Activated T-helper 1 cell treated with Interleukin-2 at 50 U/mL for 16 hours (primary cell): ENCODE measurements at regions not wholly inside any gene's neighbourhood (a gene's known extent, or its start where the extent isn't known, plus 50 kb on each side); places are given as distances from the start of the nearest gene placed in this dataset.

Experiments used
- DNase-seq: peaks from one replicate; pipeline ENCODE4 v3.0.0-alpha.2; 2020; ENCODE audit warnings: low read depth

DNA sequence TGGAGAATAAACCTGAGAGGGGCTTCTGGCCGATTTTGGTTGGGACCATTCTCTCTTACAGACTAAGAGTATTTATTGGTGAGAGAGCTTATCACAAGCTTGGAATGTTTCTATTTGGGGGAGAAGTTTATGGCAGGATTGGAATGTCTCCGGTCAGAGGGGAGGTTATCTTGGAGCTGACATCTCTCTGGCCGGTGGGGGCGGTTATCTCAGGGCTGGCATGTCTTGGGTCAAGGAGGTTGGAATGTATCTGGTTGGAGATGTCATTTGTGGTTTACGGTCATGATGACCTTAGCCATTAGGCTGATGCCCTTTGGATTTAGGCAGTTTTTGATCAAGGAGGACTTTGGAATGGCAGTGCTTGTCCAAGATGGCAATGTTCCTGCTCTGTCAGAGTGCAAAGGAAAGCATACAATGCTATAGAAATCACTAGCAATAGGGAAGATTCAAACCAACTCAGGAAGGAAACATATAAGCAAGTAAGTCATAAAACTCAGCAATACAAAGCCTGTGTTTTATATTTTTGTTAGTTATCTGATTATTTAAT is 362.4 kb upstream of the LRATD1 start:
- DNase-seq: no peak

- DNase-seq: no peak
Measured at GRCh38 chr2:14272396-14273075, 360.0 kb upstream of the LRATD1 start.

GRCh38 chr2:14273650-14274049 is 358.9 kb upstream of the LRATD1 start:
- no peak for DNase-seq

DNA sequence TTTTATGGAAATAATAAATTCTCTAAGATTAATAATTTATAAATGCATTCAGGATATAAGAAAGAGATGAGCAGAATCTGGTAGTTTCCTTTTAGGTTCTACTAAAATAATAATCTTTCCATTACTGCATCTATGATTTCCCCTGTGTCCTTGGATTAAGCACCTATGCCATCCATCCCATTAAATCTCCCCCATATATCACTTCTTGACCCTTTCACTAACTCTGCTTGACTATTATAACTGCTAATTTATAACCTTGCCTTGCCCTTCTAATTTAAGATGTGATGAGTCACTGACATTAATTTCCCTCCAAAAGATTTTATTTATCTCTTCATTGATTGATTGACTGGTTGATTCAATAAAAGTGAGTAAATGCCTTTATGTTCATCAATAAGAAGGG is 348.3 kb upstream of the LRATD1 start:
- DNase-seq: no peak

GRCh38 chr2:14285812-14286211 is 346.7 kb upstream of the LRATD1 start:
- DNase-seq: no peak

- no peak for DNase-seq
Measured at GRCh38 chr2:14288016-14288415, 344.5 kb upstream of the LRATD1 start.

DNA sequence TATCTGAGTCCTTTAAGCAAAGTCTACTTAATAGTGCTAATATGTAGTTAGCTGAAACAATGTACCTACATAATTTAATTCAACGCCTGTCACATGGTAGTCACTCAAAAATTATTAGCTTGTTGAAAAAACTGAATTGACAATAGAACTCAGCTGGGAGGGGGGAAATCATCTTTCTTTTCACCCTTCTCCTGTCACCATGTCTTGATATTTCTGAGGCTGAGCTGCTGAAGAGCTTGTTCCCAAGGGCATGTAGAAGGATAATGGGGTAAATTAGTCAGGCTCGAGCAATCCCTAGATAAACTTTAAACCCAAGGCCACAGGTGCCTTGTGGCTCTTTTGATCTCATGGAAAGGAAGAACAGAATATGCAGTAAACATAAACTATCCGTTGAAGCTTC is 339.6 kb upstream of the LRATD1 start:
- no peak for DNase-seq

- DNase-seq: no peak
Measured at GRCh38 chr2:14297340-14297739, 335.2 kb upstream of the LRATD1 start.

DNA sequence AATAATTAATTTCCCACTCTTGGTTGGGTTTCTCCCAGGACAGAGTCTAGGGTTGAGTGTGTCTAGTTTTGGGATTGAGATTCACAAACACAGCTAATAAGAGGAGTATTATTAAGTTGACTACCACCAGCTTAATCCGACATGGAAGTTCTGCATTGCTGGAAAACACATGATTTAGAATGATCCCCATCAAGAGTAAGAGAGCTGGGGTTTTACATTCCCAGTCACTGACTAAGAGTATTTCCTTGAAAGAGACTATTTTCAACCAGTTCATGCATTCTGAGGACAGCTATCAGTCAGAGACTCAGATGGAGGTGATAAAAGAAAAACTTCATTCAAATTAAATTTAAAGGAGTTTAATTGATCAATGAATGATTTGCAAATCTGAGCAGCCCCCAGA is 334.6 kb upstream of the LRATD1 start:
- no peak for DNase-seq

DNA sequence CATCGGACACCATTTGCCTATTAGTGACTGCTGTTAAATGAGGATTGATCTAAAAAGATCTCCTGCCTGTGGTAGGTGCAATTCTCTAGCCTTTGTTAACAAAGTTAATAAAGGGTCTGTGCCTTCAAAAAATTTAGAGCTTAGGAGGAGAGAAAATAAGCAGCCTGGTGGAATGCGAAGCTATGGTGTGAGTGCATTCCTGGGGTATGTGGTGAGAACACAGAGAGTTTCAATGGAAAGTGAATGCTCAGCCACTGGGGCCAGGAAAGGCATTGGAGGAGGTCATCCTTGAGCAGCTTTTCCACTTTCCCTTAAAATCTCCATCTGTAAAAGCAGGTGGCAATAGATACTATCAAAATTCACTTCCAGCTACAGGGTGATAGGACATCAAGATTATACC is 331.2 kb upstream of the LRATD1 start:
- DNase-seq: no peak

DNA sequence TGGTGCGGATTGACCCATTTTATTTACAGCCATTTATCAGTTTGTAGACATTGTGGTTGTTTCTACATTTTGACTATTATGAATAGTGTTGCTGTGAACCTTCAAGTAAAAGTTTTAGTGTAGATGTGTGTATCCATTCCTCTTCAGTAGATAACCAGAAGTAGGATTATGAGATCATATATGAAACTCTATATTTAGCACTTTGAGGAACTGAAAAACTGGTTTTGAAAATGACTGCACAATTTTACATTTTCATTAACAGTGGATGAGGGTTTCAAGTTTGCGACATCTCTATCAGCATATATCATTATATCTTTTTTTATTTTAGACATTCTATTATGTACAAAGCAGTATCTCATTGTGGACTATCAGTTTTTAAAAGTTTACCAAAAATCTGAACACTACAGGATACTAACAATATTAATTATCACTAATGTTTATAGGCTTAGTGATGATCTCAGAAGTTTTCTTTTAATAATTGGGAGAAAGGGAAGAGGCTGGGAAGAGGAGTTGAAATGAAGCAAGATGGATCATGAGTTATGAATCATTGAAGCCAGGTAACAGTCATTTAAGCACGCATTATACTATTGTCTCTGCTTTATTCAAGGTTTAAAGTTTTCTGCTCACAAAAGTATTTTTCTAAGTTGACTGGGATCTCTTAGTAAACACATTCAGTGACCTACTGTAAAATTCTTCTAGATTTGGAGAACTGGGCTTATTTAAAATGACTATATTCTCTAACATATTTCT is 329.0 kb upstream of the LRATD1 start:
- DNase-seq: no peak

GRCh38 chr2:14304326-14304725 is 328.2 kb upstream of the LRATD1 start:
- no peak for DNase-seq

DNA sequence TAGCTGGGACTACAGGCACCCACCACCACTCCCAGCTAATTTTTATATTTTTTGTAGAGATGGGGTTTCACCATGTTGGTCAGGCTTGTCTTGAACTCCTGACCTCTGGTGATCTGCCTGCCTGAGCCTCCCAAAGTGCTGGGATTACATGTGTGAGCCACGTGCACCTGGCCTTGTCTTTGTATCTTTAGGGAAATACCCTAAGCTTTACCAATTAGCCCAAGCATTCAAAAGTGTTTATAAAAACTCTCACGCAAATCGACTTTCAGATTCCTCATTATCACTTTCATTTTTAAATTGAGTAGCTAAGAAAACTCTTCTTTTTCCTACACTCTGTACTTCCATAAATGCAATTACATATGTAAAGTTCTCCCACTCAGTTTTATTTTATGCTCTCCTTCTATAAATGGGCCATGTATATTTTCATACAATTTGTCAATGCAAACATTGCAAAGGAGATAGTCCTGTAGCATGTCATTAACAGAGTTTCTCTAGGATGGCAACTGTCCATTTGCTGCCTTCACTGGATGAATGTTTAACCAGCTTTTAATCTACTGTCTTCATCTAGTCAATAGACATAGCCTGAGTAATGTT is 326.2 kb upstream of the LRATD1 start:
- DNase-seq: no peak

GRCh38 chr2:14313341-14313740 is 319.2 kb upstream of the LRATD1 start:
- no peak for DNase-seq

GRCh38 chr2:14316594-14316993 is 315.9 kb upstream of the LRATD1 start:
- DNase-seq: no peak

- DNase-seq: no peak
Measured at GRCh38 chr2:14321357-14321756, 311.2 kb upstream of the LRATD1 start.

DNA sequence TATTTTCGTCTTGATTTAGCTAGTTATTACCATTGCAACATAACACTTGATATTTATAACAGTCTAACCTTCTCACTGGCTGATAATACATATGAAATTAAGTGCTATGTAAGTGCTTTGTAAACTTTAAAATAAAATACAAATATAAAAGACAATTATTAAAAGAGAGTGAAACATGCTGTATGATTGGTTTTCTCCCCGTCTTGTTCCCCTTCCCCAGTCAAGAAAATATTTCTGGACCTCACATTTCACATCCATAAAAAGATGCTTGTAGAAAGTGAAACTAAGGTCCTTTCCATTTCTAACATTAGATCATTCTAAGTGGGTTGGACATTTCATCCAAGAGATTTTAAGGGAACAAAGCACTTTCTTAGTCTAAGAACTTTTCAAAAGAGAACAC is 310.2 kb upstream of the LRATD1 start:
- no peak for DNase-seq

DNA sequence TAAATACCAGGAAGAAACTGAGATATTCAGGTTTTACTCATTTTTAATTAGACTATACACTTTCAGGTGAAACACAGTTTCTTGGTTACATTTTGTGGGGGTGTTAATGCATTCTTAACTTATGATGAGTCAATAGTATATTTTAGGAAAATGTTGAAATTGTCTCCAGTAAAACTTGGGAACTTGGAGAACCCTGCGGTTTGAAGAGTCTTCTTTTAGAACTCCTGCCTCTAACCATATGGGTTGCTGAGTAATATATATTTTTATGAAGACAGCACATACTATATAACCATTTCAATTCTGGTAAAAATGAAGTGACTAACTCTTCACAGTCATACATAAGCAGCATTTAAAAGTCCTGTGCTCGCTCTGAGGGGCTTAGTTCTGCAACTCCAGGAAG is 308.2 kb upstream of the LRATD1 start:
- no peak for DNase-seq

DNA sequence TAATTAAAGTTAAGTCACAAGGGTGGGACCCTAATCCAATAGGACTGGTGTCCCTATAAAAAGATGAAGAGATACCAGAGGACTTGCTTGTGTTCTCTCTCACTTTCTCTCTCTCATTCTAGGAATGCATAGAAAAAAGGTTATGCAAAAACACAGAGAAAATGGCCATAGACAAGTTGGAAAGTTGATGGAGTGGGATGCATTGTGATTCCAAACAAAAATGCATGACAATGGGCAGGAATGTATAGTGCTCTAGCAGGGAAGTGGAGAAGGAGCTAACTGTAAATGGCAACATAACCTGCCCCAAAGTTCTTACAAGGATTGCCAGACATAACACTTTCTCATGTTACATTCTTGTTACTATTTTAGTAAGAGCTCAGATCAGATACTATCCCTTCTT is 301.6 kb upstream of the LRATD1 start:
- DNase-seq: no peak

DNA sequence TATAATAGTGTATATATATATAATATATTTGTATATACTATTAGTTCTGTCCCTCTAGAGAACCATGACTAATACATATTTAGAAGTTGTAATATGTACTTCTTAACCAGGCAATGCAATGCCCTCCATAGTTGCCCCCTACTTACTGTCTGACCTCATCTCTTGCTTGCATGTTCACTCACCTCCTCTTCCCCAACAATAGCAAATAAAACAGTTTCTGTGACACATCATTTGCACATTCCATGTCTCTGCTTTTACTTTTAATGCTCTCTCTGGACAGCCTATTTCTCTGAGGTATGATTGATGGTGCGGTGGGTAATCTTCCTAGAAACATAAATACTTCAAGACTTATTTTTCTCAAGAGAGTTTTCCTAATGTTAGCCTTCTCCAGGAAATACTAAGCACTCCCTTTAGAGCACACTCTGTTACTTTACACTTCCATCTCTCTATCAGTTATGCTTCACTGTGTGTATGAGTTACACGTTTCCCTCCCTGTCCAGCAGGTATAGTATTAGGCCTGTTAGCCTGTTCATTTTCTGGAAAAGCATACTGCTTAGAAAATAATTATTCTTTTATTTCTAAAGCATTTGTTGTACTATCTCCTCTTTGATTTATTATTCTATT is 295.6 kb upstream of the LRATD1 start:
- DNase-seq: no peak

DNA sequence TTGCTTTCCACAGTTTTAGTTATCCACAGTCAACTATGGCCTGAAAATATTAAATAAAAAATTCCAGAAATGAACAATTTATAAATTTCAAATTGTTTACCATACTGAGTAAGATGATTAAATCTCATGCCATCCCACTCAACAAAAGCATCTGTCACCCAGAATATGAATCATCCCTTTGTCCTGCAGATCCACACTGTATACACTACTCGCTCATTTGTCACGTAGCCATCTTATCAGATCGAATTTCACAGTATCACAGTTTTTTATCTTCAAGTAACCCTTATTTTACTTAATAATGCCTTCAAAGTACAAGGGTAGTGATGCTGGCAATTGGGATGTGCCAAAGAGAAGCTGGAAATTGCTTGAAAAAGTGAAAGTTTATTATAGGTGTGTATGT is 291.8 kb upstream of the LRATD1 start:
- no peak for DNase-seq

- DNase-seq: no peak
Measured at GRCh38 chr2:14342313-14342712, 290.2 kb upstream of the LRATD1 start.

- DNase-seq: no peak
Measured at GRCh38 chr2:14344355-14344754, 288.2 kb upstream of the LRATD1 start.
